ENCODE measurements at regions not wholly inside any gene's neighbourhood (a gene's known extent, or its start where the extent isn't known, plus 50 kb on each side); places are given as distances from the start of the nearest gene placed in this dataset.

- no peak for TF ChIP-seq CTCF (IDR thresholded peaks at IDR 0.05)
- TF ChIP-seq POLR2A (IDR thresholded peaks at IDR 0.05), result no peak
Measured at GRCh38 chr3:144127014-144127413, 155.4 kb downstream of the DIPK2A start.

Measured in body of pancreas (tissue), 4 donors.